Midbrain (tissue), 1 donor: ENCODE measurements at regions not wholly inside any gene's neighbourhood (a gene's known extent, or its start where the extent isn't known, plus 50 kb on each side); places are given as distances from the start of the nearest gene placed in this dataset.

Experiments
- DNase-seq: peaks from one replicate; lab custom pipeline; 2025; lab: John Stamatoyannopoulos, UW

GRCh38 chr7:41096917-41097316 lies 606.0 kb downstream of the INHBA start:
- no peak for DNase-seq

GRCh38 chr7:41093141-41093540 lies 609.7 kb downstream of the INHBA start:
- DNase-seq: no peak

GRCh38 chr7:41085244-41085643 lies 617.6 kb downstream of the INHBA start:
- DNase-seq: no peak

- DNase-seq: no peak
Measured at GRCh38 chr7:41084381-41084780, 618.5 kb downstream of the INHBA start.

- DNase-seq: no peak
Measured at GRCh38 chr7:41069635-41070034, 633.3 kb downstream of the INHBA start.

- DNase-seq: no peak
Measured at GRCh38 chr7:41067576-41067975, 635.3 kb downstream of the INHBA start.

GRCh38 chr7:41065663-41066062 lies 637.2 kb downstream of the INHBA start:
- DNase-seq: no peak

GRCh38 chr7:41063116-41063515 lies 639.8 kb downstream of the INHBA start:
- no peak for DNase-seq

GRCh38 chr7:41060796-41061195 lies 642.1 kb downstream of the INHBA start:
- DNase-seq: no peak

GRCh38 chr7:41059796-41060195 lies 643.1 kb downstream of the INHBA start:
- DNase-seq: no peak

- DNase-seq: no peak
Measured at GRCh38 chr7:41058986-41059741, 643.7 kb downstream of the INHBA start.

- DNase-seq: no peak
Measured at GRCh38 chr7:41054960-41055661, 647.8 kb downstream of the INHBA start.

- DNase-seq: no peak
Measured at GRCh38 chr7:41053820-41054219, 649.1 kb downstream of the INHBA start.

GRCh38 chr7:41052736-41053135 lies 650.2 kb downstream of the INHBA start:
- DNase-seq: no peak

GRCh38 chr7:41052201-41052600 lies 650.7 kb downstream of the INHBA start:
- DNase-seq: no peak

- peak; percentile 9 for DNase-seq
Measured at GRCh38 chr7:41051535-41051934, 651.4 kb downstream of the INHBA start.

GRCh38 chr7:41051062-41051461 lies 651.8 kb downstream of the INHBA start:
- no peak for DNase-seq

GRCh38 chr7:41048771-41049170 lies 654.1 kb downstream of the INHBA start:
- no peak for DNase-seq

GRCh38 chr7:41047789-41048191 lies 655.1 kb downstream of the INHBA start:
- no peak for DNase-seq

- no peak for DNase-seq
Measured at GRCh38 chr7:41047211-41047610, 655.7 kb downstream of the INHBA start.

- no peak for DNase-seq
Measured at GRCh38 chr7:41046776-41047175, 656.1 kb downstream of the INHBA start.

GRCh38 chr7:41046221-41046761 lies 656.6 kb downstream of the INHBA start:
- DNase-seq: no peak

GRCh38 chr7:41045556-41046123 lies 657.2 kb downstream of the INHBA start:
- DNase-seq: no peak
